Left ventricle myocardium superior (tissue), 1 donor: ENCODE measurements at regions not wholly inside any gene's neighbourhood (a gene's known extent, or its start where the extent isn't known, plus 50 kb on each side); places are given as distances from the start of the nearest gene placed in this dataset.

Source experiments
- ATAC-seq: fragments of 200-7000 bp; cut with Tn5 transposase; one replicate; pipeline ENCODE4 v1.9.1; 2020; ENCODE audit warnings: mild to moderate bottlenecking, moderate library complexity
- DNase-seq: peaks from one replicate; pipeline ENCODE4 v3.0.0-alpha.2; 2020
- intact Hi-C: fragments of 100-400 bp; cut with micrococcal nuclease; formaldehyde crosslinking; loops from one replicate; pipeline ENCODE4 v1.11.0; 2022
- donor health status: DM: no; HTN: yes; CAD: no; lungs with severe emphysema.

- intact Hi-C loops, result no loop called here
- ATAC-seq (no peak), DNase-seq (no peak)
Measured at GRCh38 chr18:46310675-46311345, 206.6 kb downstream of the HAUS1 start.

DNA sequence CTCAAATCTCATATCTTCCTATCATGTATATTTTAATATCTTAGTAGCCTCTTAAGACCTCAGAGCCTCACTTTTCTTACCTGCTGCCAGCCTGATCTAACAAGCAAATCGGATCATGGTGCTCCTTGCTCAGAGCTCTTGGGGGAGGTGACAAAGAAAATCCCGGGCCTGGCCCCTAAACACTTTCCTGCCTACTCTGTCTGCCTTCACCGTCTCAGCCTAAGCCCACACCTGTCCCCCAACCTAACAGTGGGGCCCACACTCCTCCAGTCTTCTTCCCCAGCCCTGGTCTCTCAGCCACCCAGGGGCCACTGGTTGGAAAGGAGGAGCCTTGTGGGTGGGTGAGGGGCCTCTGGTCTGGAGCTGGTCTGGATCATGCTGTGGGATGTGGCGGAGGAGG, 207.3 kb downstream of the HAUS1 start:
- DNase-seq (no peak), ATAC-seq (no peak)
- intact Hi-C loops, result no loop called here

DNA sequence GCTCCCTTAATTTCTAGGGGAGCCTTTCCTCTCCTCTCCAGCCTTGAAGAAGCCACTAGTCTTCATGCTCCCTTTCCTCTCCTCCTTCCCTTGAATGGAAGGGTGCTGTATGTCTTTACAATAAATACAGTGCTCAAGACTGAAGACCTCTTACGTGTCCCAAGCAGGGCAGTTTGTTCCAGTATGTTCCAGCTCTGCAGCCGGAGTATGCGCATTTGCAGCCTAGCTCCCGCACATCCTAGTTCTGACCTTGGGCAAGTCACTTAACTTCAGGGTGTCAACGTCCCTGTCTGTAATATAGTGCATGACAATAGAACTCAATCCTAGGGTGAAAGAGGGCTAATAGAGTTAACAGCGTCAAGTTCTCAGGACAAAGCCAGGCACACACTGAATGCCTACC, 208.0 kb downstream of the HAUS1 start:
- DNase-seq (no peak), ATAC-seq (no peak)
- intact Hi-C loops, result no loop called here

DNA sequence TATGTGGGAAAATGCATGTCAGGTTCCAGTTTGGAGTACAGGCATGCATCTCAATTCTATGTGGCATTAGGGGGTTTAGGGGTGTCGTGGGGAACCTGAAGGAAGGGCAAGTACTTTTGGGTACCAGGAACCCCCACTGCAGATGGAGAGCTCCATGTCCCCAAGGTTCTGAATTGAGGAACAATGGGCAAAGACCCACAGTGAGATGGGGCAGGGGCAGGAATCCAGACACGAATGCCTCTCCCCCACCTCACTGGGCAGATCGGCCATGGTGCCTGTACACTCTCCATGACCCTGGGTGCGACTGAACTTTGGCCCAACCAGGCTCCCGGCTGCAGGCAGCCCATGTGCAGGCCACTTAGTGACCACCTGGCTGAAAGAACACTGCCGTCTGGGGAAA, 209.3 kb downstream of the HAUS1 start:
- DNase-seq (no peak), ATAC-seq (no peak)
- intact Hi-C loops, result no loop called here

DNA sequence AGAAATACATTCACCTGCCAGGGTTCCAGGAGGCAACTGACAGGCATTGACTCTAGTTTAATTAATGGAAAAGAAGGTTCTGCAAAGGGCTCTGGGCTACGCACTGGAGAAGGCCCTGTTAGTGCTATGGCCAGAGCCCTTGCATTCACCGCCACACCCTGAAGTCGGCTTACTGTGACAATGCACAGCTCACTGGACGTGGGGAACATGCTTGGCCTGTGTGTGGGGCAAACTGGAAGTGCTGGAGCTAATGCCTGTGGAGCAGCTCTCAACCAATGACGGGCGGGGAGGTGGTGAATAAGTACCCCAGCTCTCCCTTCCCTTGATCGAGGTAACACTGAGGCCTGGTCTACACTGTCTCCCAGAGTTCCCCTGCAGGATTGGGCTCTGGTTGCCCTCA, 209.8 kb downstream of the HAUS1 start:
- intact Hi-C loops, result no loop called here
- DNase-seq (no peak), ATAC-seq (no peak)

DNA sequence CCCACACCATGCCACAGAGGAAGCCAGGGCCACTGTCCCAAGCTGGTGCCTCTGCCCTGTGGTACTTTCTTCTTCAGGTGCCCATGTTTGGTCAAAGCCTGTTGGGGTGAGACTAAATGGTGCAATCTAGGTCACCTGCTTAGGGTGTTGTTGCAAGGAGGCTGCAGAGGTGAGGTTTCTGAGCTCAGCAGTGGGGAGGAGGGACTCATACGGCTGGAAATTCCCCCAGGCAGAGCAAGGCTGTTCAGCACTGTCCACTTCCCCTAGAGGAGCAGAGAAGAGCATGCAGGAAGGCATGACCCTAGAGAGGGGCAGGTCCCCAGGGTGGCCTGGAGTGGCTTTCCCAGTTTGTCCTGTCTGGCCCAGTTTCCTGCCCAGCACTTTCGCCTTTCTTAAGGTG, 211.0 kb downstream of the HAUS1 start:
- intact Hi-C loops, result no loop called here
- DNase-seq (no peak), ATAC-seq (no peak)

DNA sequence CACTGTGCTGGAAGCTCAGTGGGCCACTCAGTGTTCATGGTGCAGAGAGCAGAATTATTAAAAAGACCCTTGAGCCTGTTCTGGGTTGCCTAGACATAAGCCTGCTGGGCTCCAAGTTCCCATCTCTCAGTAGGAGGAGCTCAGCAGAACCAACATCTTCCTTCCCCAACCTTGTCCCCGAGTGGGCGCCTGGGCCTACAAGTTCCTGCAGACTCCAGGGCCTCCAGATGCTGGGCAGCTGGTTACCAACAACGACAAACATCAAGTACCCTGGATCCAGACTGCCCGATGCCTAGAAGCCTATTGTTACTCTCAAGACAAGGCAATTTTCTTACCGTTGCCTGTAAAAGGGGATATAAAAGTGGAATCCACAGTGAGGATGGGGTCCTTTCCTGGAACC, 214.2 kb downstream of the HAUS1 start:
- intact Hi-C loops, result no loop called here
- ATAC-seq (no peak), DNase-seq (no peak)

DNA sequence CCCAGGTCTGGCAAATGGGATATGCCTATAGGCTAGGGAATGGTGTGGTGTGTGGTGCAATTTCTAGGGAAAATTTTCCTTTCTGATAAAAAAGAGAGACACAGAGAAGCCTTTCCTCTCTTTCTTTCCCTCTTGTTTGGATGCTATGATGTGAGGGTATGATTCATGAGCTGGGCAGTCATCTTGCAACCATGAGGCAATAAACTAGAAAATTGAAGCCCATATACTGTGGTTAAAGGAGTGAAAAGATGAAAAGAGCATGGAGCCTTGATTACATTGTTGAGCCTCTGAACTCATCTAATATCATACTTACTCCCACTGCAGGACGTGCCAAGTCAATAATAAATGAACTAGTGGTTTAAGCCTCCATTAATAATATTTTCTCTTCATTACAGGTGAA, 215.6 kb downstream of the HAUS1 start:
- ATAC-seq, result no peak
- intact Hi-C loops, result no loop called here
- DNase-seq, result no peak

DNA sequence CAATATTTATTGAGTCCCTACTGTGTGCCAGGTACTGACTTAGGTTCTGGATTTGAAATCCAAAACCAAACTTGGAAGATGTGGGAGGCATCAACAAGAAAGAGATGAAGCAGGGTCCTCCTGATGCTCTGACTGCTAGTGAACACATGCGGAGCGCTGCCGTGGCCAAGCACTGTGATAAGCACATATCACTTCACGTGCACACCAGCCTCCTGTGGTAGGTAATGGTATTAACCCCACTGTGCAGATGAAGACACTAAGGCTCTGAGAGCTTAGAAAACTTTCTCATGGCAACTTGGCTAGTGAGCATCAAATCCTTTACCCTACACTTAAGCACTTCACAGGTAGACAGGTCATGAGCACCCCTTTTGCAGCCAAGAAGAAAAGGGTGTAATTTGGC, 216.1 kb downstream of the HAUS1 start:
- DNase-seq, result no peak
- ATAC-seq, result no peak
- intact Hi-C loops, result no loop called here

- intact Hi-C loops, result no loop called here
- no peak for ATAC-seq
- DNase-seq, result no peak
Measured at GRCh38 chr18:46320928-46321711, 216.9 kb downstream of the HAUS1 start.

GRCh38 chr18:46321955-46322354, 217.8 kb downstream of the HAUS1 start:
- no peak for DNase-seq
- intact Hi-C loops, result no loop called here
- ATAC-seq, result no peak

DNA sequence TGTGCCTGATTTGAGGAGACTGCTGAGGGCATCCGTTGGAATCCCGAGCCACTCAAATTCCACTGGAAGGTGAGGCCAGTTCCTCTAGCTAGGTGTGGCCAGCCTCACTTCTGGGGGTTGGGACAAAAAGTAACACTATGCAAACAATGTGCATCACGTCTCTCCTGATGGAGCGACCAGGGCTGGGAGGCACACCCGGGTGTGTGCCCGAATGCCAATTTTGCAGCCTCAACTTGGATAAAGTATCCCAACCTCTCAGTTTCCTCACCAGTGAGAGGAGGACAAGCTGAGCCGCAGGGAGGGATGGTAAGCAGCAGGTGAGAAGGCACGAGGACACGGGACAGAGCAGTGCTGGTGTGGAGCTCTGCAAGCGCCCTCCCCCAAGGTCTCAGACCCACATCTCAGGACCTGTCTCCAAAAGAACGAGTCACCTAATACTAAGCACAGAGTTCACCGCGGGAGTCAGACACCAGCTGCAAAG, 218.3 kb downstream of the HAUS1 start:
- DNase-seq (no peak), ATAC-seq (no peak)
- intact Hi-C loops, result no loop called here

DNA sequence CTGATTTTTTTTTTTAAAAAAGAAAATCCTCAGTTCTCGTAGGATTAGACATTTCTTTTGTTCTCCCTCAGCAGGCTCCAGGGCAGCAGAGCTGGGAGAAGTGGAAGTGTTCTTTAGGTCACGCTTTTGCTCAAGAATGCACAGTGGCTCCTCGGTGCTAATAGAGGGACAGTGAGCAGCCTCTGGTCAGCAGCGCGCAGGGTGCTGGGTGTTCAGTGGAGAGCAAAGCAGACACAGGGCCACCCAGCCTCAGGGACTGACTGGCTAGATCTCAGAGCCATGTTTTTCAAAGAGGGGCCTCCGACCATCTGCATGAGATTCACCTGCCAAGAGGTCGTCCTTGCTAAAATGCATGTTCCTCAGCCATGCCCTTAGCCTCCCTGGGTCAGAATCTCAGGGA, 218.8 kb downstream of the HAUS1 start:
- DNase-seq (no peak), ATAC-seq (no peak)
- intact Hi-C loops, result no loop called here

GRCh38 chr18:46324087-46324955, 220.1 kb downstream of the HAUS1 start:
- peak; percentile 66 for ATAC-seq
- intact Hi-C loops, result no loop called here

DNA sequence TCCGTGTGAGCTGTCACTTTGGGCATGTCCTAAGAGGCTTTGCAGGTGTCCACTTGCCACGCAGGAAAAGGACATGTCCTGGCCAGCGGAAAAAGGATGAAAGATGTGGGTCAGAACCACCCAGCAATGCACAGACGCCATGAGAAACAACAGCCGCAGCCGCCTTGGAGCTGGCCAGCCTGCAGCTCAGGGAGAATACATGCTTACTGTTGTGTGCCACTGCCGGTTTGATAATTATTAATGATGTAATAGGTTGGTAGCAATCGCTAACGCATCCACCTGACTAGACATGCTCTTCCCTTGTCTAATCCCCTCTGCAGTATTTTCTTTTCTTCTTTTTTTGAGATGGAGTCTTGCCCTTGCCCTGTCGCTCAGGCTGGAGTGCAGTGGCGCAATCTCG, 221.7 kb downstream of the HAUS1 start:
- intact Hi-C loops, result no loop called here
- DNase-seq (no peak), ATAC-seq (no peak)

More at GRCh38 chr18:46324087-46324955, 220.1 kb downstream of the HAUS1 start:
- DNase-seq, result no peak

DNA sequence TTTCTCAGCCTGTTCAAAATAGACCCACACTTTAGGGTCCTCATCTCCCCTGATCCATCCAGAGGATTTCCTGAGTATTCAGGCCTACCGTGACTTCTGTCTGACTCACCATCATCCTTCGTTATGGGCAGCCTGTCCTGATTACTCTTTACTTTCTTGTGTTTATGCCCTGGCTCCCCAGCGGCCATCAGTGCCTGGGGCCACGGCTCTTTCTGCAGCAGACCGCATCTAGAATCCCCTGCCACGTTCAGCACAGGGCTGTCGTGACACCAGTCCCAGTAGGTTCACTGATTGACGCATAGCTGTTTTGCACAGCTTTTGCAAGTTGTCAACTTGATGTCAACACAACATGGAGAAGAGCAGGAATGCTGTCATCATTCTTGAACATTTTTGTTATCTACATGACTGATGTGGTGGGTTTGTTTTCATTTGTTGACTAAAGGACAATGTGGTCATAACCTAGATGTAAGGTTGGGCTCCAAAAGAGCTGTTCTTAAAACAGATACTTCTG, 225.6 kb downstream of the HAUS1 start:
- intact Hi-C loops, result no loop called here
- no peak for ATAC-seq
- no peak for DNase-seq

DNA sequence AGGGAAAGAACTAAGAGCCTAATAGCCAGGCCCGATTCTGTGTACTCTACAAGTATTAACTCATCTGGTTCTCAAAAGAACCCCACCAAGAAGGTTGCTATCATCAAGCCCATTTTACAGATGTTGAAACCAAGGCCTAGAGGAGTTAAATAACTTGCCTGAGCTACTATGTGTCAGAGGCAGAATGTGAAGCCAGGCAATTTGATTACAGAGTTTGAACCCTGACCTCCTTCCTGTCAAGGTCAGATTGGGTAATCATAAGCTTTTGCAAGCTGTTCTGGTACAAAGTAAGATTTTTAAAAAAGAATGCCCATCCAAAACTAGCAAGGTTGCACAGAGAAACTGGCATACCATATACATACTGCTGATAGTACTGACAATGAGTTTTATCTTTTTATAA, 227.1 kb downstream of the HAUS1 start:
- ATAC-seq, result no peak
- DNase-seq, result no peak
- intact Hi-C loops, result no loop called here

DNA sequence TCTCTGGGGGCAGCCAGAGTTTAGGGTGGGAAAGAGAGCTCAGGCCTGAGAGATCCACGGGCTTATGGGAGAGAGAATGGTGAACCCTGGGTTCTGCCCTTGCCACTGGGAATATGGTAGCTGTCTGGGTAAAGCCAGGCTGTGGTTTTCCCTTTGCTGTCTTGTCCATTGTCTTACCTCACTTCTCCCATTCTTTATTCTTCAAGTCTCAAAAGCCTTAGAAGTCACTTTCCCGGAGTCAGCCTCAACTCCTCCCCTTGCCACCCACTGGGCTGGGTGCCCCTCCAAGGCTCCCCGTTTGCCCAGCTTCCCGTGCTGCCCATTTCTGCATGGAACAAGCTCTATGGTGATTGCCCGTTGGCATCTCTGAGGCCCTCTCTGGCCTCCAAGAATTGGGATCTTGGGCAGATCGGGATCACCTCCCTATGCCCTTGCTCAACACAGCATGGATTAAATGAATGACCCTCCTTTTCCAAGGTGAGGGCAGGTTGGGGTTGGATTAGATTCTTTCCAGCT, 228.2 kb downstream of the HAUS1 start:
- intact Hi-C loops, result no loop called here
- DNase-seq, result no peak
- ATAC-seq, result no peak

DNA sequence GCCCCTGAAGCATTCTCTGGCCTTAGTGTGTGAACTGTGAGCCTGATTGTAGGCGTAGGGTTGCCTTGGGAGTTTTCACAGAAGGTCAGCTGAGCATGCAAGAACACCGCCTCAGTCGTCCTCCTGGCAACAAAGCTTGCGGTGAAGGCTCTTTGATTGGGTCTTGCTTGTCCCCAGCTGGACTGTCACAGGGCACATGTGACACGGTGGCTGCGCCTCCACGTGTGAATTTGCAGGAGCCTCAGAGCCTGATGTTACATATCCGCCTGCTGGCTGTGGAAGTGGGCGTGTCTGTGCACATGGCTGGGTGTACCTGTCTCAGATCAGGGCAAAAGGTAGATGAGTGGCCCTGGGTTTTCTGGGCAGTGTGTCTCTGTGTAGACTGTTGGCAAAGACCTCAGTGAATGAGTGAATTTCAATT, 228.7 kb downstream of the HAUS1 start:
- DNase-seq, result peak; percentile 45
- intact Hi-C loops, result no loop called here
- peak; percentile 20 for ATAC-seq
